SK-N-MC (cell line): ENCODE measurements at regions not wholly inside any gene's neighbourhood (a gene's known extent, or its start where the extent isn't known, plus 50 kb on each side); places are given as distances from the start of the nearest gene placed in this dataset.

Experiments used
- EZH2 ChIP-seq: fragments of 200-600 bp; sonication (generic); IDR thresholded peaks from one replicate; pipeline ENCODE4 v1.6.1; 2017; ENCODE audit warnings: antibody characterized with exemption
- POLR2AphosphoS5 ChIP-seq: IDR thresholded peaks from 2 replicates; pipeline ENCODE4 v1.6.1; 2012; ENCODE audit warnings: mild to moderate bottlenecking, low read depth, low read length, borderline replicate concordance

DNA sequence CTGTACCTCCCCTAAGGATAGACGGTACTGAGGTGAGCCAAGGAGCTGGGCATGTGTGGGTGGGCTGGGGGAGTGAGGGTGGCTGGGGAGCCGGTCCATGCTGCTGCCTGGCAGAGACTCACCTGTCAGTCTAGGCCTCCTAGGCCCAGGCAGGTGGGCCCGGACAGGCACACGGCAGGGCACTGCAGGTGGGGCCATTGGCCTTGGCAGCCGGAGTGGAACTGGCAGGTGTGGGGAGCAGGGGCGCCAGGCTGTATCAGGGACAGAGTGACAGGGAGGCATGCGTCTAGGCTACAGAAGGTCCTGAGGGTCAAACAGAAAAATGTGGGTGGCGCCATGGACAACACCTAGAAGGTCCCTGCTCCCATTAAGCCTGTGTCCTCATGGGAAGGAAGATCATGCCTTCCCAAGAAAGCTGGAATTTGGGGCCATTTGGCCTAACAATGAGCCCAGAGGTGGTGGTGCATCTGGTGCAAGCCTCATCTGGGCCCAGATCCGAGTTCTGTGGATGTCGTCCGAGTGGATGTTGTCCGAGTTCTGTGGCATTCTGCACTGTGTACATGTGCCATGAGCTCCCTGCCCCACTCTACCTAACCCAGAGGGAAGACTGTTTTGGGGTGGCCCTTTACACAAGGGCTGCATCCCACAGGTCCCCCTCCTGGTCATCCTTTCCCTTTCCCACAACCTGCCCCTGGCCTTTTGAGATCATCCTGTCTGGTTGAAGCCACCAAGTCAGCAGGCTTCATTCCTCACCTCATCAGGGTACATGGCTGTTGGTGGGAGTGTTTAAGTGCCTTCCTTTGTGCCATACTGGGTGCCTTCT lies 249.7 kb downstream of the GLI2 start:
- no peak for TF ChIP-seq POLR2AphosphoS5
- no peak for TF ChIP-seq EZH2
